ENCODE measurements at regions not wholly inside any gene's neighbourhood (a gene's known extent, or its start where the extent isn't known, plus 50 kb on each side); places are given as distances from the start of the nearest gene placed in this dataset.

GRCh38 chr15:45918839-45919238 is 284.0 kb downstream of the SQOR start:
- Histone ChIP-seq H2AK5ac (ENCODE audit: insufficient read length, low read length) (no peak overlapping the region), H4K8ac (replicated peaks; ENCODE audit: insufficient read length, low read depth, low read length) (no peak overlapping the region), H2BK15ac (ENCODE audit: low read depth, low read length) (no peak overlapping the region), H3K27me3 (ENCODE audit: insufficient read depth, low read length) (no peaks in the 10 kb centered on the region), H3K79me2 (ENCODE audit: insufficient read depth, low read length) (no peaks in the 10 kb centered on the region), H3K23ac (ENCODE audit: insufficient read length, low read depth, low read length) (no peak overlapping the region), H3K9me3 (ENCODE audit: control insufficient read depth, low read depth, low read length) (no peaks in the 10 kb centered on the region), H3K14ac (ENCODE audit: insufficient read depth, low read length) (no peak overlapping the region), H2BK5ac (ENCODE audit: insufficient read length, low read length) (no peak overlapping the region), H2BK120ac (ENCODE audit: low read depth, low read length, poor library complexity, severe bottlenecking) (no peak overlapping the region), H3K56ac (ENCODE audit: insufficient read length, low read depth, low read length) (no peak overlapping the region), H3K79me1 (ENCODE audit: insufficient read depth, low read depth, low read length, poor library complexity, severe bottlenecking) (no peaks in the 10 kb centered on the region), H3K9ac (ENCODE audit: extremely low read depth, insufficient read length, low read length) (no peak overlapping the region), H3T11ph (ENCODE audit: low read length) (no peak overlapping the region), H3K4me1 (ENCODE audit: insufficient read depth, low read length) (no peaks in the 10 kb centered on the region; the same call in 1 of the 2 replicates), H4K5ac (ENCODE audit: insufficient read length, low read depth, low read length) (no peak overlapping the region), H3K23me2 (ENCODE audit: insufficient read length, low read depth, low read length, poor library complexity, severe bottlenecking) (no peaks in the 10 kb centered on the region), H2BK20ac (ENCODE audit: low read depth, low read length, poor library complexity, severe bottlenecking) (no peak overlapping the region), H4K91ac (ENCODE audit: insufficient read length, low read depth, low read length) (no peak overlapping the region), H3K27ac (ENCODE audit: insufficient read length, low read depth, low read length) (no peak overlapping the region), H3K4ac (ENCODE audit: low read depth, low read length) (no peak overlapping the region), H3K18ac (ENCODE audit: insufficient read length, low read depth, low read length) (no peak overlapping the region), H4K20me1 (ENCODE audit: control insufficient read depth, insufficient read depth, insufficient read length) (no peaks in the 10 kb centered on the region), H2AFZ (ENCODE audit: low read length) (no peak overlapping the region), H3K4me2 (ENCODE audit: insufficient read depth, insufficient read length, low read length) (no peak overlapping the region), H2BK12ac (ENCODE audit: insufficient read length, low read depth, low read length) (no peak overlapping the region)
- Mint-ChIP-seq H3K4me3 (no peak overlapping the region), H3K36me3 (ENCODE audit: insufficient read depth in 1 of 3, low read depth in 3 of 3) (peaks cover 0 to 6% (median 0%) of the 10 kb centered on the region in 3 experiments; a peak in 2 of 7 replicates), H3K9me3 (peaks cover 8 to 12% of the 10 kb centered on the region in 2 experiments; a peak in 4 of 5 replicates), H3K27ac (no peak overlapping the region), H3K4me1 (peaks cover 0 to 10% of the 10 kb centered on the region in 2 experiments; a peak in 2 of 4 replicates), H3K27me3 (ENCODE audit: low read depth) (no peaks in the 10 kb centered on the region; the same call in 1 of the 2 replicates)
- TF ChIP-seq CTCF (conservative IDR thresholded peaks at IDR 0.05): no peak
- DNase-seq: no peak
- no CpG with 5 or more reads among the region's 2 CpGs for WGBS (ENCODE audit: extremely low coverage, insufficient read length, low lambda C conversion rate)

Measured in H9 (cell line).